Liver (tissue), 7 donors: ENCODE measurements at regions not wholly inside any gene's neighbourhood (a gene's known extent, or its start where the extent isn't known, plus 50 kb on each side); places are given as distances from the start of the nearest gene placed in this dataset.

Experiments
- DNase-seq: peaks from one replicate; pipeline ENCODE4 v3.0.0-alpha.2; 2017; ENCODE audit warnings: low spot score
- H3K27ac ChIP-seq, 2 donors: one replicate each; pipeline ENCODE4 v1.7.0; 2013; ENCODE audit warnings: inconsistent platforms in 2 of 2, low read length in 2 of 2, control low read depth in 1 of 2, low read depth in 1 of 2, mild to moderate bottlenecking in 1 of 2
- H3K27me3 ChIP-seq, 4 donors: one replicate each; pipeline versions ENCODE4 v1.6.1 to v1.7.0; 2013; ENCODE audit warnings: low read length in 3 of 4, inconsistent platforms in 1 of 4, mild to moderate bottlenecking in 1 of 4, moderate library complexity in 1 of 4; ENCODE audit not compliant: control insufficient read depth in 4 of 4, insufficient read depth in 4 of 4
- H3K36me3 ChIP-seq, 4 donors: one replicate each; pipeline versions ENCODE4 v1.6.1 to v1.7.0; 2013; ENCODE audit warnings: low read length in 3 of 4, mild to moderate bottlenecking in 3 of 4, low read depth in 1 of 4, moderate library complexity in 1 of 4; ENCODE audit not compliant: control insufficient read depth in 4 of 4, insufficient read depth in 3 of 4
- H3K4me1 ChIP-seq, 4 donors: one replicate each; pipeline versions ENCODE4 v1.6.1 to v1.7.0; 2013; ENCODE audit warnings: low read length in 3 of 4, mild to moderate bottlenecking in 3 of 4, moderate library complexity in 1 of 4; ENCODE audit not compliant: control insufficient read depth in 4 of 4, insufficient read depth in 4 of 4
- H3K4me3 ChIP-seq, 3 donors: one replicate each; pipeline versions ENCODE4 v1.6.1 to v1.7.0; 2013; ENCODE audit warnings: low read length in 3 of 3, control low read depth in 1 of 3, low read depth in 1 of 3, mild to moderate bottlenecking in 1 of 3
- H3K9ac ChIP-seq, 2 donors: one replicate each; pipeline ENCODE4 v1.7.0; 2013; ENCODE audit warnings: low read length in 2 of 2, mild to moderate bottlenecking in 2 of 2, moderate library complexity in 2 of 2, control low read depth in 1 of 2, low read depth in 1 of 2
- H3K9me3 ChIP-seq, 4 donors: one replicate each; pipeline versions ENCODE4 v1.6.1 to v1.7.0; 2013; ENCODE audit warnings: low read length in 3 of 4; ENCODE audit not compliant: control insufficient read depth in 4 of 4
- ATF3 ChIP-seq: IDR thresholded peaks from 2 replicates; pipeline ENCODE4 v1.6.1; 2016; ENCODE audit warnings: antibody characterized with exemption
- FOXA1 ChIP-seq: IDR thresholded peaks from 2 replicates; pipeline ENCODE4 v1.6.1; 2016; ENCODE audit warnings: antibody characterized with exemption
- FOXA2 ChIP-seq: IDR thresholded peaks from 2 replicates; pipeline ENCODE4 v1.6.1; 2016; ENCODE audit warnings: antibody characterized with exemption
- GABPA ChIP-seq, 2 donors: IDR thresholded peaks in 1 of 2; conservative IDR thresholded peaks in 1 of 2; 2 replicates each; pipeline ENCODE4 v1.6.1; 2016; ENCODE audit warnings: antibody characterized with exemption in 2 of 2, mild to moderate bottlenecking in 1 of 2, moderate library complexity in 1 of 2
- HNF4A ChIP-seq, 2 donors: conservative IDR thresholded peaks; 2 replicates each; pipeline ENCODE4 v1.6.1; 2016; ENCODE audit warnings: antibody characterized with exemption in 2 of 2, mild to moderate bottlenecking in 2 of 2
- HNF4G ChIP-seq: IDR thresholded peaks from 2 replicates; pipeline ENCODE4 v1.6.1; 2016; ENCODE audit warnings: antibody characterized with exemption
- JUND ChIP-seq, 2 donors: IDR thresholded peaks; 2 replicates each; pipeline ENCODE4 v1.6.1; 2016; ENCODE audit warnings: antibody characterized with exemption in 2 of 2
- MAX ChIP-seq: IDR thresholded peaks from 2 replicates; pipeline ENCODE4 v1.6.1; 2016; ENCODE audit warnings: antibody characterized with exemption
- NR2F2 ChIP-seq: IDR thresholded peaks from 2 replicates; pipeline ENCODE4 v1.6.1; 2016; ENCODE audit warnings: antibody characterized with exemption
- RAD21 ChIP-seq, 2 donors: IDR thresholded peaks; 2 replicates each; pipeline ENCODE4 v1.6.1; 2016; ENCODE audit warnings: antibody characterized with exemption in 2 of 2, mild to moderate bottlenecking in 2 of 2
- RXRA ChIP-seq, 2 donors: IDR thresholded peaks; 2 replicates each; pipeline ENCODE4 v1.6.1; 2017 to 2018; ENCODE audit warnings: antibody characterized with exemption in 2 of 2, mild to moderate bottlenecking in 1 of 2
- SP1 ChIP-seq: IDR thresholded peaks from 2 replicates; pipeline ENCODE4 v1.6.1; 2018; ENCODE audit warnings: antibody characterized with exemption, mild to moderate bottlenecking
- TAF1 ChIP-seq: conservative IDR thresholded peaks from 2 replicates; pipeline ENCODE4 v1.6.1; 2016; ENCODE audit warnings: antibody characterized with exemption, mild to moderate bottlenecking
- YY1 ChIP-seq: IDR thresholded peaks from 2 replicates; pipeline ENCODE4 v1.6.1; 2016; ENCODE audit warnings: antibody characterized with exemption, mild to moderate bottlenecking
- ZBTB33 ChIP-seq: IDR thresholded peaks from 2 replicates; pipeline ENCODE4 v1.6.1; 2016; ENCODE audit warnings: antibody characterized with exemption
- WGBS: extraction: QIAGEN DNeasy Blood & Tissue Kit; methylation state at CpG from one replicate; pipeline ENCODE4 v1.1.7; 2013; 5-methylcytosine and 5-hydroxymethylcytosine counted together
- TF ChIP-seq, protein P1 (sequence below): IDR thresholded peaks from 2 replicates; pipeline ENCODE4 v1.6.1; 2016; ENCODE audit warnings: antibody characterized with exemption, mild to moderate bottlenecking
- donor health status: healthy.
- donor health status: healthy.
- donor health status: healthy.
- donor health status: healthy.

DNA sequence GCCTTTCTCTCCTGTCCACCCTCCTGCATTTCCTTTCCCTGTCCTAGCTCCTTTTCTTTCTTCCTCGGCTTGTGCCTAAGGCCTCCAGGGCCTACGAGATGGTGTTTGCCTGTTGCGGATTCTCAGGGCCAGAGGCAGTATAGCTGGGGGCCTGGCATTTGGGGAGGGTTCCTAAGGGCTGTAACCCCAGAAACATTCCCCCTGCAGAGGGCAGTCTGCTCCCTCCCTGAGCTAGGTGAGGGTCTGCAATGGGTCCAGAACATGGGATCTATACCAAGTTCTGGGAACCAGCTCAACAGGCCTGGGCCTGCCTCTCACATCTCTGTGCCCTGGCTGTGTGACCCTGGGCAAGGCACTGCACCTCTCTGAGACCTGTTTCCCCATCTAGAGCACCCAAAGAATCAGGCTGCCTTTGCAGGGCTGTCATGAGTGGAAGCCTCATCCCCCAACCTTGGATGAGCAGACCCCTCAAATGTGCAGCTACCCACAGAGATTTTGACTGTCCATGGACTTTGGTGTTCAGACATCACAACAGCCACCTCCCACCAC, 97.5 kb downstream of the GLI2 start:
- 96% methylated on average over 3 of the region's 3 CpGs for WGBS
- Histone ChIP-seq H3K36me3 (no peaks in the 10 kb centered on the region), H3K9ac (no peak overlapping the region), H3K9me3 (no peaks in the 10 kb centered on the region), H3K4me1 (no peaks in the 10 kb centered on the region), H3K4me3 (no peak overlapping the region), H3K27ac (no peak overlapping the region), H3K27me3 (no peaks in the 10 kb centered on the region)
- TF ChIP-seq FOXA2 (no peak), YY1 (no peak), FOXA1 (no peak), RAD21 (IDR thresholded peaks at IDR 0.05) (no peak), ZBTB33 (no peak), JUND (IDR thresholded peaks at IDR 0.05) (no peak), GABPA (IDR thresholded peaks at IDR 0.05 in 1 of 2, conservative IDR thresholded peaks at IDR 0.05 in 1 of 2) (no peak)
- TF ChIP-seq, protein P1, sequence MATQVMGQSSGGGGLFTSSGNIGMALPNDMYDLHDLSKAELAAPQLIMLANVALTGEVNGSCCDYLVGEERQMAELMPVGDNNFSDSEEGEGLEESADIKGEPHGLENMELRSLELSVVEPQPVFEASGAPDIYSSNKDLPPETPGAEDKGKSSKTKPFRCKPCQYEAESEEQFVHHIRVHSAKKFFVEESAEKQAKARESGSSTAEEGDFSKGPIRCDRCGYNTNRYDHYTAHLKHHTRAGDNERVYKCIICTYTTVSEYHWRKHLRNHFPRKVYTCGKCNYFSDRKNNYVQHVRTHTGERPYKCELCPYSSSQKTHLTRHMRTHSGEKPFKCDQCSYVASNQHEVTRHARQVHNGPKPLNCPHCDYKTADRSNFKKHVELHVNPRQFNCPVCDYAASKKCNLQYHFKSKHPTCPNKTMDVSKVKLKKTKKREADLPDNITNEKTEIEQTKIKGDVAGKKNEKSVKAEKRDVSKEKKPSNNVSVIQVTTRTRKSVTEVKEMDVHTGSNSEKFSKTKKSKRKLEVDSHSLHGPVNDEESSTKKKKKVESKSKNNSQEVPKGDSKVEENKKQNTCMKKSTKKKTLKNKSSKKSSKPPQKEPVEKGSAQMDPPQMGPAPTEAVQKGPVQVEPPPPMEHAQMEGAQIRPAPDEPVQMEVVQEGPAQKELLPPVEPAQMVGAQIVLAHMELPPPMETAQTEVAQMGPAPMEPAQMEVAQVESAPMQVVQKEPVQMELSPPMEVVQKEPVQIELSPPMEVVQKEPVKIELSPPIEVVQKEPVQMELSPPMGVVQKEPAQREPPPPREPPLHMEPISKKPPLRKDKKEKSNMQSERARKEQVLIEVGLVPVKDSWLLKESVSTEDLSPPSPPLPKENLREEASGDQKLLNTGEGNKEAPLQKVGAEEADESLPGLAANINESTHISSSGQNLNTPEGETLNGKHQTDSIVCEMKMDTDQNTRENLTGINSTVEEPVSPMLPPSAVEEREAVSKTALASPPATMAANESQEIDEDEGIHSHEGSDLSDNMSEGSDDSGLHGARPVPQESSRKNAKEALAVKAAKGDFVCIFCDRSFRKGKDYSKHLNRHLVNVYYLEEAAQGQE: no peak
- no peak for DNase-seq

DNA sequence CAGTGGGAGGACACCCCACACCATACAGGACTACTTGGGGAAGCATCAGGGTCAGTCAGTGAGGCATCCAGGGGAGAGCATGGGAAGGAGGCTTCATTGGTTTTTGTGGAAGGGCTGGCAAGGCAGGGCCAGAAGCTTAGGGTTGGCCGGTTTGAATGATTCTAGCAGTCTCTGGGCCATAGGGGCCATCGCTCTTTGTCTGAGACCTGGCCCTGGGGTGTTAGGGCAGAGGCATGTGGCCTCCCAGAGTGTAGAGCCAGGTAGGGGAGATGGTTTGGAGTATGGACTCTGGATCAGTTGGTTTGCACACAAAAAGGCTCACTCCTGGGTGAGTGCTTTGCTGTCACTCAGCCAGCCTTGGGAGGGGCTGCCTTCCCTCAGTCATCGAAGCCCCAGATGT, 98.5 kb downstream of the GLI2 start:
- 82% methylated on average over 3 of the region's 3 CpGs for WGBS
- Histone ChIP-seq H3K36me3 (no peaks in the 10 kb centered on the region), H3K4me3 (no peak overlapping the region), H3K9ac (no peak overlapping the region), H3K4me1 (no peaks in the 10 kb centered on the region), H3K27ac (no peak overlapping the region), H3K9me3 (no peaks in the 10 kb centered on the region), H3K27me3 (no peaks in the 10 kb centered on the region)
- no peak for DNase-seq
- TF ChIP-seq NR2F2 (no peak), HNF4A (conservative IDR thresholded peaks at IDR 0.05) (no peak), MAX (no peak)

DNA sequence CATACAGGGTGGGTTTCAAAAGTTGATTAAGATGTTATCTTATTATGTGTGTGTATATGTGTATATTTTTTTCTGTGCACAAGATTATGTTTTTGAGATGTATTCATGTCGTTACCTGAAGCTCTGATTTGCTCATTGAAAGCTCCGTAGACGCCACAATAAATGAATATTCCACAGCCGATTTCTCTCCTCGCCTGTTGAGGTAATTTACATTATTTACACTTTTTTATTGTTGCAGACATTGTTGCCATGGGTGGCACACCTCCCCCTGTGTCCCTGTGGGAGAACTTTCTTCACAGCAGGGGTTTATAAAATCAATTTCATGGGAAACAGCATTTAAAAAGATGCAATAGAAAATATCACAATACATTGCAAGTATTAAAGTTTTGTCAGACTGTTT, 100.6 kb downstream of the GLI2 start:
- no peak for DNase-seq
- 77% methylated on average over 5 of the region's 5 CpGs for WGBS

More for the DNA sequence above, 100.6 kb downstream of the GLI2 start:
- TF ChIP-seq YY1 (no peak), MAX (no peak), RXRA (IDR thresholded peaks at IDR 0.05) (no peak), HNF4A (conservative IDR thresholded peaks at IDR 0.05) (no peak), TAF1 (no peak), SP1 (no peak), ATF3 (no peak), ZBTB33 (no peak), HNF4G (no peak), FOXA1 (no peak), GABPA (IDR thresholded peaks at IDR 0.05 in 1 of 2, conservative IDR thresholded peaks at IDR 0.05 in 1 of 2) (no peak), NR2F2 (no peak)
- Histone ChIP-seq H3K4me3 (no peak overlapping the region), H3K27me3 (peaks cover 0 to 2% (median 0%) of the 10 kb centered on the region in 4 donors), H3K9me3 (no peaks in the 10 kb centered on the region), H3K27ac (no peak overlapping the region), H3K4me1 (no peaks in the 10 kb centered on the region), H3K36me3 (no peaks in the 10 kb centered on the region), H3K9ac (no peak overlapping the region)
